Suprapubic skin (tissue), 3 donors: ENCODE measurements at regions not wholly inside any gene's neighbourhood (a gene's known extent, or its start where the extent isn't known, plus 50 kb on each side); places are given as distances from the start of the nearest gene placed in this dataset.

Source experiments
- CTCF ChIP-seq, 2 donors: fragments of 200-600 bp in 1 of 2; fragments of 450-650 bp in 1 of 2; sonication (generic) in 1 of 2; IDR thresholded peaks; one replicate each; pipeline ENCODE4 v1.5.1; 2016 to 2019; ENCODE audit warnings: antibody characterized with exemption in 2 of 2, mild to moderate bottlenecking in 1 of 2, moderate library complexity in 1 of 2
- POLR2AphosphoS5 ChIP-seq, 3 donors: sonication (generic); formaldehyde crosslinking; IDR thresholded peaks; one replicate each; pipeline ENCODE4 v1.6.1; 2017; ENCODE audit warnings: antibody characterized with exemption in 3 of 3

- TF ChIP-seq CTCF (IDR thresholded peaks at IDR 0.05), result no peak
- TF ChIP-seq POLR2AphosphoS5 (IDR thresholded peaks at IDR 0.05), result no peak
These were observed 519.6 kb downstream of the METTL15 start for GRCh38 chr11:28627690-28628255.
